HG03469 (cell line): ENCODE measurements at regions not wholly inside any gene's neighbourhood (a gene's known extent, or its start where the extent isn't known, plus 50 kb on each side); places are given as distances from the start of the nearest gene placed in this dataset.
"Not testable (repeated sequence)": the region's sequence is repeated elsewhere in the genome, so short reads cannot be mapped to it uniquely, and the experiment has no call there.

ENCODE experiments used
- ATAC-seq: cut with Tn5 transposase; IDR thresholded peaks from one replicate; pipeline ENCODE4 v1.9.1; 2021; ENCODE audit warnings: mild to moderate bottlenecking, moderate library complexity, moderate number of reproducible peaks; ENCODE audit not compliant: unreplicated experiment

DNA sequence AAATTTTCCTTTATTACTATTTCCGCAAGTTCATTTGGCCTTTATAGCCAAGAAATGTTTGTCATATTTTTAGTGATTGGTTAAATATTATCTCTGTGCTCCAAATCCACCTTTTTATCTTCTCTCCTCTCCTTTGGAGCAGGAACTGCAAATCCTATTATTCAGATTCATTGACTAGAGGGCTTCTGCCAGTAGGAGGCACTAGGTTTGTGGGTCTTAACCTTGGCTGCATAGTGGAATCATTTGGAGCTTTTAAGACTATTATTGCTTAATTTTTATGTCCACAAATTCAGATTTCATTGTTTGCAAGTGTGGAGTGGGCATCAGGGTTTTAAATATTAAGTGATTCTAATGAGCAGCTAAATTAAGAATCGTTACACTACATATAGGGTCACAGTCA is 75.3 kb upstream of the SYT10 start:
- no peak for ATAC-seq

DNA sequence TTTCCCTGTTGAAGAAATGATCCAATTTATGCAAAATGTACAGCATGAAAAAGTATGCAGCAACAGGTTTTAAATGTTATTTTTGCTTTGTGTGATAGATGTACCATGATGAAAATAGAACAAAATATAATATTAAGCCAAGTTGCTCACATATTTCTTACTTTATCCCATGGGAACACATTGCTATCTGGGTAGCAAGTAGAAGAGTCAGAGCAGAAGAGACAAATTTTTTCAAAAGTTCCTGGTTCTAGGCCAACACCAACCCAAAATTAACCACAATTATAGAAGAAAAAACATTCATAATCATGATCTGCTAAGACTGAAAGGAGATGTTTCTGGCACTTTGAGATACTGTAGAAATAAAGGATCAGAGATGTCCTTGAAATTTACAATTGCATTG is 79.9 kb upstream of the SYT10 start:
- no peak for ATAC-seq

DNA sequence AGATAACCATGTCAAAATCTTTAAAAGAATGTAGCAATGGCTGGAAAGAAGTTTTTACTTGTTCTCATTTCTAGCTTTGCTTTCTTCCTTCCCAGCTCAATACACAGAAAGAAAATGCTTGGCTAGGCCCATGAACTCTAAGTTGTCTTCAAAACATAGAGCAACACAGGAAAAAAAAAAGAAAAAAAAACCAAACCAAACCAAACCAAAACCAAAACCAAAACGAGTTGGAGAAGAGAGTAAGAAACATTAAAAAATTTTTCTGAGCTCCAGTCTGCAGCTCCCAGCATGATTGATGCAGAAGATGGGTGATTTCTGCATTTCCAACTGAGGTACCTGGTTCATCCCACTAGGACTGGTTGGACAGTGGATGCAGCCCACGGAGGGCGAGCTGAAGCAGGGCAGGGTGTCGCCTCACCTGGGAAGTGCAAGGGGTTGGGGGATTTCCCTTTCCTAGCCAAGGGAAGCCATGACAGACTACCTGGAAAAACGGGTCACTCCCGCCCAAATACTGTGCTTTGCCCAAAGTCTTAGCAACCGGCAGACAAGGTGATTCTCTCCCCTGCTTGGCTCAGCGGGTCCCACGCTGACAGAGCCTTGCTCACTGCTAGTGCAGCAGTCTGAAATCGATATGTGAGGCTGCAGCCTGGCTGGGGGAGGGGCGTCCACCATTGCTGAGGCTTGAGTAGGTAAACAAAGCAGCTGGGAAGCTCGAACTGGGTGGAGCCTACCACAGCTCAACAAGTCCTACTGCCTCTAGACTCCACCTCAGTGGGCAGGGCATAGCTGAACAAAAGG is 81.1 kb upstream of the SYT10 start:
- not testable (repeated sequence) for ATAC-seq

DNA sequence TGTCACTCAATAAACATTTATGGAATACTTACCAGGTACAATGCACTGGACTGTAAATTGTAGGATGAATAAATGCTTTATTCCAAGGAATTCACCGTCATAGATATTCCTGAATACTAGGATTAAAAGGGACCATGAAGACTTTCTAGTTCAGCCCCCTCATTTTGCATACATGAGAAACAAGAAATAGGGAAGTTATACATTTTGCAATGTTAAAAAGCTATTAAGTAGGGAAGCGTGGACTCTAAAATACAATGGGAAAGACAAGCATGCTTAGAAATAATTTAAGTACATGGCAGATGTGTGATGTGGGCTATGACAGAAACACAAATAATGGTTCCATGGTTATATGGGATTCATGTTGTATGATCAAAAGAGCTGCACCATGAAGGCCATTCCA is 89.4 kb upstream of the SYT10 start:
- no peak for ATAC-seq

- no peak for ATAC-seq
Observed at GRCh38 chr12:33529810-33530209, 90.2 kb upstream of the SYT10 start.

GRCh38 chr12:33531261-33531660 is 91.6 kb upstream of the SYT10 start:
- no peak for ATAC-seq

GRCh38 chr12:33533527-33533926 is 93.9 kb upstream of the SYT10 start:
- no peak for ATAC-seq

GRCh38 chr12:33536431-33536830 is 96.8 kb upstream of the SYT10 start:
- no peak for ATAC-seq

GRCh38 chr12:33546004-33546403 is 106.4 kb upstream of the SYT10 start:
- ATAC-seq, result no peak

GRCh38 chr12:33547084-33547483 is 107.5 kb upstream of the SYT10 start:
- ATAC-seq, result no peak

- not testable (repeated sequence) for ATAC-seq
Observed at GRCh38 chr12:33550214-33550613, 110.6 kb upstream of the SYT10 start.

DNA sequence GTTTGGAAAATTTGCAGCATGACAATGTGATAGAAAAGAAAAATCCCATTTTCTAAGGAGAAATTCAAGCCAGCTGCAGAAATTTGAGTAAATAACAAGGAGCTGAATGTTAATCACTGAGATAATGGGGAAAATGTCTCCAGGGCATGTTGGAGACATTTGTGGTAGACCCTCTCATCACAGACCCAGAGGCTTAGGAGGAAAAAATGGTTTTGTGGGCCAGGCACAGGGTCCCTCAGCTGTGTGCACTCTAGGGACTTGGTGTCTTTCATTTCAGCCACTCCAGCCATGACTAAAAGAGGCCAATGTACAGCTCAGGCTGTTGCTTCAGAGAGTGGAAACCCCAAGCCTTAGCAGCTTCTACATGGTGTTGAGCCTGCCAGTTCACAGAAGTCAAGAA is 111.4 kb upstream of the SYT10 start:
- no peak for ATAC-seq

DNA sequence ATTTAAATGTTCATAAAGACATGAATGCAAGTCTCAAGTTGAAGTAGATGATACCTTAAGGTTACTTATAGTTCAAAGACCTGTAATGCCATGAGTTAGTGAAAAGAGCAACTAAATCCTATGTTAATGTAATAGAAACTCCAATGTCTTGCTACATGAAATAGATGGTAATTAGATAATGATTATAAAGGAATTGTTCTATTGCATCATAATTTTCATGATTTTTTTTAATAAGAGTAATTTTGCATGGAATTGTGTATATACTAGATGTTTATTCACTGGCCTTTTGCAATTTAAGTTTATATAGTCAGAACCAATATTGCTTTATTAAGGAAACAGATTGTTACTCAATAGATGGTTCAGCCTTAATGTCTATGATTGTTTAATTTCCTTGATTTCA is 115.5 kb upstream of the SYT10 start:
- no peak for ATAC-seq

- no peak for ATAC-seq
Observed at GRCh38 chr12:33560653-33561208, 121.1 kb upstream of the SYT10 start.

- ATAC-seq, result no peak
Observed at GRCh38 chr12:33562401-33562800, 122.8 kb upstream of the SYT10 start.

DNA sequence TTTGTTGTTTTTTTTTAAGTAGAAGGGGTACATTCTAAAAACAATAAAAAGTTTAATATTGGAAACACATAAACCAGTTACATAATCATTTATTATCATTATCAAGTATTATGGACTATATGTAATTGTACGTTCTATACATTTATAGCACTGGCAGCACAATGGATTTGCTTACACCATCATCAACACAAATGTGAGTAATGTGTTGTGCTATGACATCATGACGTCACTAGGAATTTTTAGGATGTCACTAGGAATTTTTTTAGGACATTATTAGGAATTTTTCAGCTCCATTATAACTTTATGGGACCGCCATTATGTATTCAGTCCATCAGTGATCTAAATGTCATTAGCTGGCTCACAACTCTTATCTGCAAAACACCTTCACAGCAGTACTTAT is 126.8 kb upstream of the SYT10 start:
- ATAC-seq, result no peak

DNA sequence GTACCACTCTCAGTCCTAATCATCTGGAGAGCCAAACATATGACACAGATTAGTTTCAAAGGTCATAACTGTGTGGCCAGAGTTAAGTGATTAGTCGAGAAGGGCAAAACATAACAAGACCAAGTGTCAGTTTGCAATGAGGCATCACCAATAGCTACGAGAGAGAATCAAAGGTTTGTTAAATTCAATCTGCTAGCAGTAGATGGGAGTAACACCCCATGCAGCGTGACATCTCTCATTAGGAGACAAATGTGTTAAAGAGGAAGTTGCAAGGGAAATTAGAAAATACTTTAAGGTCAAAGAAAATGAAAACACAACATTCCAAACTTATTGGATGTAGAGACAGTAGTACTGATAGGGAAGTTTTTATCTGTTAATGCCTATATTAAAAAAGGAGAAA is 135.7 kb upstream of the SYT10 start:
- ATAC-seq, result no peak

- no peak for ATAC-seq
Observed at GRCh38 chr12:33581613-33582122, 142.0 kb upstream of the SYT10 start.

- no peak for ATAC-seq
Observed at GRCh38 chr12:33586576-33586975, 147.0 kb upstream of the SYT10 start.

GRCh38 chr12:33587354-33587753 is 147.7 kb upstream of the SYT10 start:
- no peak for ATAC-seq

DNA sequence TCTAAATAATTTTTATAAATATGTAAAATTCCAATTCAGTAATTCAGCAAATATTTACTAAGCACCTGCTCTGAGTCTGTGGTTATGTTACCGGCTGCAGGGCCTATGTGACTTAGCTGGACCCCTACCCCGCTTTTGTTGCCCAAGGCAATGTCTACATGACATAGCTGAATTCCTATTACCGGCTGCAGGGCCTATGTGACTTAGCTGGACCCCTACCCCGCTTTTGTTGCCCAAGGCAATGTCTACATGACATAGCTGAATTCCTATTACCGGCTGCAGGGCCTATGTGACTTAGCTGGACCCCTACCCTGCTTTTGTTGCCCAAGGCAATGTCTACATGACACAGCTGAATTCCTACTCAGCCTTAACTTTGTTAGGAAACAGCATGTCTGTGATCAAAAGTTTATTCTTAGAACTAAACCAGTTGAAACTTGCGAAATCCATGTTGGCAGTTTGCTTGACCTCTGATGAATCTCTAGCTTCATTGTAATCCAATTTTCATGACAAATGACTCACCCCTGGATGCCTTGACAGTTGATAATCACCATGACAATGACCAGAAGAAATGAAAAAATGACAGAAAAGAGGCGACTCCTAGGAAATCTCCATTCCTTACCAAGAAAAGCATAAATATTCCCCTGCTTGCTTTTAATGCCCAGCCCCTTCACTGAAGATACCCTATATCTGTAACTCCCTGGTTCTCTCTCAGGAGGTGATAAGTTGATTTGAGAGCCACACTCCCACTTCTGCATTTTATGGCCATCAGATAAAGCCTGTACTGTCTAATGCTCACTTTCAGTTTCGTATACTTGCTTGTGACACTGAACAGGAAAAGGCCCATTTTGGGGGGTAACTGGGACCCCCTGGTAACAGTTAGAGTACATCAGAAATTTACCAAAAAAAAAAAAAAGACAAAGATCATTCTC is 148.4 kb upstream of the SYT10 start:
- ATAC-seq, result peak; percentile 65
